ENCODE measurements at regions not wholly inside any gene's neighbourhood (a gene's known extent, or its start where the extent isn't known, plus 50 kb on each side); places are given as distances from the start of the nearest gene placed in this dataset.

GRCh38 chr16:7111265-7111664 lies 221.4 kb upstream of the RBFOX1 start:
- Histone ChIP-seq H3K9ac (no peak overlapping the region), H3K79me2 (ENCODE audit: insufficient read depth) (no peaks in the 10 kb centered on the region), H3K4me2 (ENCODE audit: unreplicated experiment) (no peak overlapping the region), H3F3A (ENCODE audit: insufficient read depth) (no peaks in the 10 kb centered on the region), H3K9me2 (ENCODE audit: insufficient read depth) (no peaks in the 10 kb centered on the region), H4K20me1 (ENCODE audit: insufficient read depth) (no peaks in the 10 kb centered on the region), H3K9me3 (ENCODE audit: low read depth) (no peaks in the 10 kb centered on the region), H3K27ac (no peak overlapping the region), H3K36me3 (ENCODE audit: low read depth) (no peaks in the 10 kb centered on the region), H3K27me3 (replicated peaks; ENCODE audit: insufficient read depth) (no peaks in the 10 kb centered on the region), H3K4me3 (no peak overlapping the region), H3K4me1 (ENCODE audit: insufficient read depth) (no peaks in the 10 kb centered on the region), H2AFZ (no peak overlapping the region)
- TF ChIP-seq EZH2 (IDR thresholded peaks at IDR 0.05; ENCODE audit: insufficient read depth, poor library complexity, severe bottlenecking) (no peak), EZH2phosphoT487 (IDR thresholded peaks at IDR 0.05; ENCODE audit: insufficient read depth, low read depth) (no peak)
- 0 to 2% methylated on average over 3 of the region's 3 CpGs for WGBS, 2 experiments (ENCODE audit: low coverage in 1 of 2, low lambda C conversion rate in 2 of 2, missing lambda C conversion rate in 2 of 2)
- in situ Hi-C loops (cut with MboI), result no loop called here
- no peak for DNase-seq

DNA sequence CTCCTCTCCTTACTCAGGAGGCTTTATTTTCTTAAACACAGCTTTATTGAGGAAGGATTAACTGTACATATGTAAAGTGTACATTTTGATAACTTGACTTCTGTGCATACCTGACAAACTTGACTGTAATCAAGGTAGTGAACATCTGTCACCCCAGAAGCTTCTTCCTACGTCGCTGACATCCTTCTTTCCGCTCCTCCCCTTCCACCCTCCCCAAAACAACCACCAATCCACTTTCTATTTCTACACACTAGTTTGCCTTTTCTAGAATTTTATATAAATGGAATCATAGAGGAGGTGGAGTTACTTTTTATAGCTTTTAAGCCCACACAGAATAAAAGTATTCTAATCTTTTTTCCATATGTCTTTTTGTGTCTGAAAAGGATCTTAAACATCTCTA lies 225.2 kb upstream of the RBFOX1 start:
- Histone ChIP-seq H2AFZ (no peak overlapping the region), H3K27me3 (replicated peaks; ENCODE audit: insufficient read depth) (no peaks in the 10 kb centered on the region), H3K36me3 (ENCODE audit: low read depth) (no peaks in the 10 kb centered on the region), H3K27ac (no peak overlapping the region), H3K4me3 (no peak overlapping the region), H3F3A (ENCODE audit: insufficient read depth) (no peaks in the 10 kb centered on the region), H3K4me1 (ENCODE audit: insufficient read depth) (no peaks in the 10 kb centered on the region), H3K9ac (no peak overlapping the region), H3K79me2 (ENCODE audit: insufficient read depth) (no peaks in the 10 kb centered on the region), H3K4me2 (ENCODE audit: unreplicated experiment) (no peak overlapping the region), H3K9me2 (ENCODE audit: insufficient read depth) (no peaks in the 10 kb centered on the region), H4K20me1 (ENCODE audit: insufficient read depth) (no peaks in the 10 kb centered on the region), H3K9me3 (ENCODE audit: low read depth) (no peaks in the 10 kb centered on the region)
- in situ Hi-C loops (cut with MboI), result no loop called here
- DNase-seq, result no peak
- 4 to 5% methylated on average over 3 of the region's 3 CpGs for WGBS, 2 experiments (ENCODE audit: low coverage in 1 of 2, low lambda C conversion rate in 2 of 2, missing lambda C conversion rate in 2 of 2)
- no peak for TF ChIP-seq EZH2 (IDR thresholded peaks at IDR 0.05; ENCODE audit: insufficient read depth, poor library complexity, severe bottlenecking)

DNA sequence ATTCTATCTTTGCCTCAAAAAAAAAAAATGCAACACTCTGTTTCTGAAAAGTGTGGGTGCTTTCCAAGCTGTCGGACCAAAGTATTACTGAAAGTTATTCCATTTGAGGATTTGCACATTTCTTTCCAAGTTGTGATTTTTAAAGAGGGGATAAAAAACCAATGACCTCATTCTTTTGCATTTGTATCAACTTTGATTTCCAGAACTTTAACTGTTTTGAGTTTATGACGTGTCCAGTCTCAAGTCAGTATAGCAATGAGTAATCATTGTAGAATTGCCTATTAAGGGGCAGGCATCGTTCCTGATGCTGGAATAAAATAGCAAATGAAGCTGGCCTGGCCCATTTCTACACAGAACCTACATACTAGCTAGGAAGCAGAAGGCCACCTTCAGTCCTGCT lies 229.6 kb upstream of the RBFOX1 start:
- H2AFZ ChIP-seq, result no peak overlapping the region
- no peak overlapping the region for H3K4me2 ChIP-seq (ENCODE audit: unreplicated experiment)
- H3K36me3 ChIP-seq (ENCODE audit: low read depth), result no peaks in the 10 kb centered on the region
- no peak for TF ChIP-seq EZH2 (IDR thresholded peaks at IDR 0.05; ENCODE audit: insufficient read depth, poor library complexity, severe bottlenecking)
- TF ChIP-seq EZH2phosphoT487 (IDR thresholded peaks at IDR 0.05; ENCODE audit: insufficient read depth, low read depth), result no peak
- in situ Hi-C loops (cut with MboI), result no loop called here
- no peaks in the 10 kb centered on the region for H3K27me3 ChIP-seq (replicated peaks; ENCODE audit: insufficient read depth)
- H4K20me1 ChIP-seq (ENCODE audit: insufficient read depth), result no peaks in the 10 kb centered on the region
- H3K9ac ChIP-seq, result no peak overlapping the region
- DNase-seq, result no peak
- H3K9me3 ChIP-seq (ENCODE audit: low read depth), result no peaks in the 10 kb centered on the region
- H3K79me2 ChIP-seq (ENCODE audit: insufficient read depth), result no peaks in the 10 kb centered on the region
- H3F3A ChIP-seq (ENCODE audit: insufficient read depth), result no peaks in the 10 kb centered on the region
- H3K4me1 ChIP-seq (ENCODE audit: insufficient read depth), result no peaks in the 10 kb centered on the region
- H3K9me2 ChIP-seq (ENCODE audit: insufficient read depth), result no peaks in the 10 kb centered on the region
- no peak overlapping the region for H3K27ac ChIP-seq
- 11 to 13% methylated on average over 3 of the region's 3 CpGs for WGBS, 2 experiments (ENCODE audit: low coverage in 1 of 2, low lambda C conversion rate in 2 of 2, missing lambda C conversion rate in 2 of 2)
- H3K4me3 ChIP-seq, result no peak overlapping the region

DNA sequence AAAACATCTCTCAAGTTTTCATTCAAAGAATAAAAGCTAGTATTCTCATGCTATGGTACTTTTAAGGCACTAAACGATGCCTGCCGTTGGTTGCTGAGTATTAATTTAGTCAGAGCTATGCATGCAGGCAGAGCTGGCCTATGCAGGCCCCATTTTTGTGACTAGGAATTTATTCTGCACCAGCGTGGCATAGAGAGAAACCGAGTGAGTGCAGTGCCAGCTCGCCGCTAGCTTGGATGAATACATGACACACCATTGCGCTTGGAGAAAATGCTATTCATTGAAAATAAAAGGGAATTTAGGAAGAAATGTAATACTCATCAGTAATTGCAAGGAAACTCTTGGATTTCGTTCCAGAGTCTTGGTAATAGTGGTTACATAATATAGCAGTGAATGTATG lies 231.6 kb upstream of the RBFOX1 start:
- Histone ChIP-seq H3K4me1 (ENCODE audit: insufficient read depth) (no peaks in the 10 kb centered on the region), H3K36me3 (ENCODE audit: low read depth) (no peaks in the 10 kb centered on the region), H3K79me2 (ENCODE audit: insufficient read depth) (no peaks in the 10 kb centered on the region), H3K9me3 (ENCODE audit: low read depth) (no peaks in the 10 kb centered on the region), H3K9me2 (ENCODE audit: insufficient read depth) (no peaks in the 10 kb centered on the region), H3K4me2 (ENCODE audit: unreplicated experiment) (no peak overlapping the region), H4K20me1 (ENCODE audit: insufficient read depth) (no peaks in the 10 kb centered on the region), H3F3A (ENCODE audit: insufficient read depth) (no peaks in the 10 kb centered on the region), H3K4me3 (no peak overlapping the region), H3K9ac (no peak overlapping the region), H3K27ac (no peak overlapping the region), H3K27me3 (replicated peaks; ENCODE audit: insufficient read depth) (no peaks in the 10 kb centered on the region), H2AFZ (no peak overlapping the region)
- WGBS, 2 experiments (ENCODE audit: low coverage in 1 of 2, low lambda C conversion rate in 2 of 2, missing lambda C conversion rate in 2 of 2), result 21 to 25% methylated on average over 8 of the region's 8 CpGs
- no peak for DNase-seq
- in situ Hi-C loops (cut with MboI), result no loop called here
- TF ChIP-seq EZH2 (IDR thresholded peaks at IDR 0.05; ENCODE audit: insufficient read depth, poor library complexity, severe bottlenecking), result no peak
- TF ChIP-seq EZH2phosphoT487 (IDR thresholded peaks at IDR 0.05; ENCODE audit: insufficient read depth, low read depth), result no peak

DNA sequence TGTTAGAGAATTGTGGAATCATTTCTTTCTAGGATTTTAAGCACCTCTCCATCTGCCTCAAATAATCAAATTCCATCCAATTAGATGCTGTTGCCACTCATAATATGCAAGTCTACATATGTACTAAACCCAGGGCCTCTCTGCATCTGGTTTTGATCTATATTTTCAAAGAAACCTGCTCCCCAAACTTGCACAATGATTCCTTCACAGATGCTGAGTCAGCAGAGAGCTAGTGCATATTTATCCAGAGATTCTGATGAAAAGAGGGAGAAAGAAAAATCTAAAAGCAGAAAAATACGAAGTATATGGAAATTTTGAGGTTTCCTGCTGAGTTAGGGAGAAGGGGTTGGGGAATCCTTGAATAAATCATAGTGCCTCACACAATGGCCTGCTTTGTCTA lies 235.1 kb upstream of the RBFOX1 start:
- H4K20me1 ChIP-seq (ENCODE audit: insufficient read depth), result no peaks in the 10 kb centered on the region
- H3K27me3 ChIP-seq (replicated peaks; ENCODE audit: insufficient read depth), result no peaks in the 10 kb centered on the region
- no peaks in the 10 kb centered on the region for H3K36me3 ChIP-seq (ENCODE audit: low read depth)
- in situ Hi-C loops (cut with MboI), result no loop called here
- H3F3A ChIP-seq (ENCODE audit: insufficient read depth), result no peaks in the 10 kb centered on the region
- no peaks in the 10 kb centered on the region for H3K9me2 ChIP-seq (ENCODE audit: insufficient read depth)
- H3K79me2 ChIP-seq (ENCODE audit: insufficient read depth), result no peaks in the 10 kb centered on the region
- no peak overlapping the region for H3K9ac ChIP-seq
- no peak for TF ChIP-seq EZH2 (IDR thresholded peaks at IDR 0.05; ENCODE audit: insufficient read depth, poor library complexity, severe bottlenecking)
- no peak for TF ChIP-seq EZH2phosphoT487 (IDR thresholded peaks at IDR 0.05; ENCODE audit: insufficient read depth, low read depth)
- no peak overlapping the region for H3K4me3 ChIP-seq
- no peaks in the 10 kb centered on the region for H3K9me3 ChIP-seq (ENCODE audit: low read depth)
- no peaks in the 10 kb centered on the region for H3K4me1 ChIP-seq (ENCODE audit: insufficient read depth)
- H3K4me2 ChIP-seq (ENCODE audit: unreplicated experiment), result no peak overlapping the region
- no peak overlapping the region for H2AFZ ChIP-seq
- DNase-seq, result no peak
- no peak overlapping the region for H3K27ac ChIP-seq
- 0 to 3% methylated on average over 1 of the region's 1 CpG for WGBS, 2 experiments (ENCODE audit: low coverage in 1 of 2, low lambda C conversion rate in 2 of 2, missing lambda C conversion rate in 2 of 2)

Measured in GM23248 (cell line).